ENCODE measurements at regions not wholly inside any gene's neighbourhood (a gene's known extent, or its start where the extent isn't known, plus 50 kb on each side); places are given as distances from the start of the nearest gene placed in this dataset.

DNA sequence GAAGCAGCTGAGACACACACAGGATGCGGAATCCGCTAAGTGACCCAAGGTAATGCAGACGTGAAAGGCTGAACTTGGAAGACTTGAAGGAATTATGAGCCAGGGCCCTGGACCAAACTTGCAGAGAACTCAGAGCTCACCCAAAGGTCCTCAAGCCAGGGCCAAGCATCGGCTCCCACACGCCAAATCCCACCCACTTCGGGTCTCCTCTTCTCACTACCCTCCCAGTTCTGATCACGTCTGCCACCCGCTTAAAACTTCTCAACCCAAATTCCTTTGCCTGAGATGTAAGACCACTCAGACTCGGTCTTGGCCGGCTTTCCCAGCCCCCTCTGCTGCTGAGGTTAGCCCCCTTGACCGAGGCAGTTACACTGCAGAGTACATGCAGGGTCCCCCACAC is 130.1 kb downstream of the PSMG1 start:
- Histone ChIP-seq H3K4me3 (ENCODE audit: low read depth, low read length) (no peak overlapping the region), H3K36me3 (no peaks in the 10 kb centered on the region), H3K9me3 (no peaks in the 10 kb centered on the region), H3K4me1 (no peaks in the 10 kb centered on the region), H3K27me3 (no peaks in the 10 kb centered on the region)
- no peak for DNase-seq
- TF ChIP-seq, protein P1, sequence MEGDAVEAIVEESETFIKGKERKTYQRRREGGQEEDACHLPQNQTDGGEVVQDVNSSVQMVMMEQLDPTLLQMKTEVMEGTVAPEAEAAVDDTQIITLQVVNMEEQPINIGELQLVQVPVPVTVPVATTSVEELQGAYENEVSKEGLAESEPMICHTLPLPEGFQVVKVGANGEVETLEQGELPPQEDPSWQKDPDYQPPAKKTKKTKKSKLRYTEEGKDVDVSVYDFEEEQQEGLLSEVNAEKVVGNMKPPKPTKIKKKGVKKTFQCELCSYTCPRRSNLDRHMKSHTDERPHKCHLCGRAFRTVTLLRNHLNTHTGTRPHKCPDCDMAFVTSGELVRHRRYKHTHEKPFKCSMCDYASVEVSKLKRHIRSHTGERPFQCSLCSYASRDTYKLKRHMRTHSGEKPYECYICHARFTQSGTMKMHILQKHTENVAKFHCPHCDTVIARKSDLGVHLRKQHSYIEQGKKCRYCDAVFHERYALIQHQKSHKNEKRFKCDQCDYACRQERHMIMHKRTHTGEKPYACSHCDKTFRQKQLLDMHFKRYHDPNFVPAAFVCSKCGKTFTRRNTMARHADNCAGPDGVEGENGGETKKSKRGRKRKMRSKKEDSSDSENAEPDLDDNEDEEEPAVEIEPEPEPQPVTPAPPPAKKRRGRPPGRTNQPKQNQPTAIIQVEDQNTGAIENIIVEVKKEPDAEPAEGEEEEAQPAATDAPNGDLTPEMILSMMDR (IDR thresholded peaks at IDR 0.05; ENCODE audit: low read depth, low read length) = no peak

DNA sequence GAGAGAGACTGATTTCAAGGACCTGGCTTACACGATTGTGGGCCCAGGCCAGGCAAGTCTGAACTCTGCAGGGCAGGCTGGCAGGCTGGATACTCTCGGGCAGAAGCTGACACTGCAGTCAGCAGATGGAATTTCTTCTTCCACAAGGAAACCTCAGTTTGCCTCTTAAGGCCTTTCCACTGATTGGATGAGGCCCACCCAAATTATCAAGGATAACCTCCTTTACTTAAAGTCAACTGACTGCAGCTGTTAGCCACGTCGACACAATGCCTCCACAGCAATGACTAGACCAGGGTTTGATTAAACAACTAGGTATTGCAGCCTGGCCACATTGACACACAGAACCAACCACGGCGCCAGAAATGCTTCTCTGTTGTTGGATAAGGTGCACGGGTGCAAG is 130.5 kb downstream of the PSMG1 start:
- H3K4me1 ChIP-seq = no peaks in the 10 kb centered on the region
- TF ChIP-seq, protein P1 (IDR thresholded peaks at IDR 0.05; ENCODE audit: low read depth, low read length) = no peak
- H3K36me3 ChIP-seq = no peaks in the 10 kb centered on the region
- no peak overlapping the region for H3K4me3 ChIP-seq (ENCODE audit: low read depth, low read length)
- DNase-seq = no peak
- H3K9me3 ChIP-seq = no peaks in the 10 kb centered on the region
- no peaks in the 10 kb centered on the region for H3K27me3 ChIP-seq

DNA sequence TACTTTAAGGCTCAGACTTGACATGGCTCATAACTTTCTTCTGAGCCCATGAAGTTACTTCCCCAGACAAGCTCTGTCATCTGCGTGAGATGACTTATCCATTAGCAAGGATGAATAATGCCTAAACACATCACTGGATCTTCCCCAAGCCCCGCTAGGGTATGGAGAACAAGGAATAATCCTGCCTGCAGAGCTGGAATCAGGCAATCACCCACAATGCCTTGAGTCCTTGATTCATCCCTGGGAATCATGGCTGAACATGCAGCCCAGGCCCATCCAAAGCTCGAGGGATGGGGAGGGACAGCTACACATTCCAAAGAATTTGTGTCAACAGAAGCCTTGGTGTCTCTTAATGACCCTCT is 131.7 kb downstream of the PSMG1 start:
- Histone ChIP-seq H3K4me3 (ENCODE audit: low read depth, low read length) (no peak overlapping the region), H3K36me3 (no peaks in the 10 kb centered on the region), H3K4me1 (no peaks in the 10 kb centered on the region), H3K9me3 (no peaks in the 10 kb centered on the region), H3K27me3 (no peaks in the 10 kb centered on the region)
- TF ChIP-seq, protein P1 (IDR thresholded peaks at IDR 0.05; ENCODE audit: low read depth, low read length) = no peak
- DNase-seq = no peak

DNA sequence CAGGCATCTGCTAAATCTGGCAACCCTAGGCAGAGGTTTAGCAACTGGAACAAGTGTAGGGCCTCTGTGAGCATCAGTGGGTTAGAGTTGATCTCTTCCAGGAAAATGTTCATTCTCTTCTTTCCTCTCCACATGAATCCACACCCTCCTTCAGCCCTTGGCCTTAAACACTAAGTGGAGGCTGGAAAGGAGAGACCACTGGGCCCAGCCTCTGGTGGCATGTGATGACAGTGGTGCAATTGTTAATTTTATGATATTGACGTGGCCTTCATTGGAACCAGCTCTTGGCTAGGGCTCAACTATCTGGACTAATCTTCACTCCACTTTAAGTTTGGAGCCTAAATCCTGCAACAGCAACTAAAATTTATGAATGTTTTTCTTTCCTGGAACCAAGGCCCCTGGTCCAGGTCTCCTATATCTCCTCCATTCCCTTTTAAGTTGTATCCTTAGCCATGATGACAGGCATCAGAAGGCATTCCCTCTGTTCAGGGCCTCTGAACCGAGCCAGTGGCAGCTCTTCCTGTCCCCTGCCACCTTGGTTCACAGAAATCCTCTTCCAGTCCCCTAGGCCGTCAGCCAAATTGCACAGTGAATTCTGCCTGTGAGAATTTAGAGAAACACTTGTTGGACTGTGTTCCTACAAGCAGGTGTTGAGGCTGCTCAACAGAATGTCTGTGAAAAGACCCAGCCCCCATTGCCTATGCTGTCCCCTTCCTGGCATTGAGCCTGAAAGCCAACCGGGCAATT is 132.2 kb downstream of the PSMG1 start:
- H3K36me3 ChIP-seq = no peaks in the 10 kb centered on the region
- TF ChIP-seq, protein P1 (IDR thresholded peaks at IDR 0.05; ENCODE audit: low read depth, low read length) = no peak
- no peak for DNase-seq
- H3K9me3 ChIP-seq = no peaks in the 10 kb centered on the region
- H3K27me3 ChIP-seq = no peaks in the 10 kb centered on the region
- no peak overlapping the region for H3K4me3 ChIP-seq (ENCODE audit: low read depth, low read length)
- no peaks in the 10 kb centered on the region for H3K4me1 ChIP-seq

DNA sequence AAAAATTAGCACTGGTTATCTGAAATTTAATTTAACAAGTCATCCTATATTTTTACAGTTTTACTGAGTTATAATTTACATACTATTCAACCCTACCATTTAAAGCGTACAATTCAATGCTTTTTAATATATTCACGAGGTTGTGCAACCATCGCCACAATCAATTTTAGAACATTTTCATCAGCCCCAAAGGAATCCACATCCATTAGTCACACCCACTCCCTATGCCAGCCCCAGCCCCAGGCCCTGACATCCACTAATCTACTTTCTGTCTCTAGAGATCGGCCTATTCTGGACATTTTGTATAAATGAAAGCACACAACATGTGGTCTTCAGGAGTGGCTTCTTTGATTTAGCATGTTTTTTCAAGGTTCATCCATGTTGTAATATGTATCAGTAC is 134.7 kb downstream of the PSMG1 start:
- no peak for DNase-seq
- H3K27me3 ChIP-seq = no peaks in the 10 kb centered on the region

DNA sequence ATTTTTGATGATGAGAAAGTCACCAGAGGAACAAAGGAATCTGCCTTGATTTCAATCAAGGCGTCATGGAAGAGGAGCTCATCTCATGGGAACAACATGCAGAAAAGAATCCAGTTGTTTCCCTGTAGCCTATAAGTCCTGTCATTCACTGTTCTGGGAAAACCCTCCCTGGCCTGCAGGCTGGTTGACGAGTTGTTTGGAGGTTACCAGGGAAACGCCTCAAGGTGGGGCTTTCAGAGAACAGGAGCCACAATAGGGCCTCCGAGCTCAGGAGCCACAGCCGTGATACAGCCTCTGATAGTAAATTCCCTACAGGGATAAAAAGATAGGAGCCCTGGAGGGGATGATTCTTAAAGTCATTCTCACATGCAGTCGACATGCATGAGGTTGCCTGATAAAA is 135.2 kb downstream of the PSMG1 start:
- H3K4me3 ChIP-seq (ENCODE audit: low read depth, low read length) = no peak overlapping the region
- no peaks in the 10 kb centered on the region for H3K9me3 ChIP-seq
- DNase-seq = peak; percentile 62
- H3K4me1 ChIP-seq = no peaks in the 10 kb centered on the region
- TF ChIP-seq, protein P1 (IDR thresholded peaks at IDR 0.05; ENCODE audit: low read depth, low read length) = no peak
- H3K36me3 ChIP-seq = no peaks in the 10 kb centered on the region
- H3K27me3 ChIP-seq = no peaks in the 10 kb centered on the region

More for the DNA sequence above, 134.7 kb downstream of the PSMG1 start:
- TF ChIP-seq, protein P1 (IDR thresholded peaks at IDR 0.05; ENCODE audit: low read depth, low read length) = no peak
- Histone ChIP-seq H3K4me3 (ENCODE audit: low read depth, low read length) (no peak overlapping the region), H3K9me3 (no peaks in the 10 kb centered on the region), H3K4me1 (no peaks in the 10 kb centered on the region), H3K36me3 (no peaks in the 10 kb centered on the region)

All from BE2C (cell line).